NCI-H2107 (cell line): ENCODE measurements at regions not wholly inside any gene's neighbourhood (a gene's known extent, or its start where the extent isn't known, plus 50 kb on each side); places are given as distances from the start of the nearest gene placed in this dataset.
"Not testable (repeated sequence)": the region's sequence is repeated elsewhere in the genome, so short reads cannot be mapped to it uniquely, and the experiment has no call there.

Source experiments
- DNase-seq: peaks from one replicate; lab custom pipeline; 2025; lab: John Stamatoyannopoulos, UW

GRCh38 chr2:192542148-192543066 is 347.7 kb upstream of the TMEFF2 start:
- not testable (repeated sequence) for DNase-seq

GRCh38 chr2:192539306-192539705 is 344.6 kb upstream of the TMEFF2 start:
- no peak for DNase-seq

- no peak for DNase-seq
Measured at GRCh38 chr2:192536922-192537624, 342.3 kb upstream of the TMEFF2 start.

GRCh38 chr2:192535956-192536921 is 341.5 kb upstream of the TMEFF2 start:
- DNase-seq, result no peak

GRCh38 chr2:192534072-192534471 is 339.3 kb upstream of the TMEFF2 start:
- no peak for DNase-seq

- not testable (repeated sequence) for DNase-seq
Measured at GRCh38 chr2:192524642-192525251, 330.0 kb upstream of the TMEFF2 start.

- DNase-seq, result not testable (repeated sequence)
Measured at GRCh38 chr2:192524214-192524613, 329.5 kb upstream of the TMEFF2 start.

- no peak for DNase-seq
Measured at GRCh38 chr2:192515937-192516336, 321.2 kb upstream of the TMEFF2 start.

GRCh38 chr2:192513575-192513974 is 318.8 kb upstream of the TMEFF2 start:
- DNase-seq, result no peak

GRCh38 chr2:192507836-192508450 is 313.2 kb upstream of the TMEFF2 start:
- not testable (repeated sequence) for DNase-seq

- no peak for DNase-seq
Measured at GRCh38 chr2:192500550-192501200, 305.9 kb upstream of the TMEFF2 start.

GRCh38 chr2:192499476-192499875 is 304.7 kb upstream of the TMEFF2 start:
- DNase-seq, result no peak

GRCh38 chr2:192498747-192499146 is 304.0 kb upstream of the TMEFF2 start:
- DNase-seq, result no peak

GRCh38 chr2:192488158-192488557 is 293.4 kb upstream of the TMEFF2 start:
- not testable (repeated sequence) for DNase-seq

GRCh38 chr2:192487636-192488035 is 292.9 kb upstream of the TMEFF2 start:
- no peak for DNase-seq

GRCh38 chr2:192484903-192485302 is 290.2 kb upstream of the TMEFF2 start:
- no peak for DNase-seq

GRCh38 chr2:192480984-192481383 is 286.3 kb upstream of the TMEFF2 start:
- DNase-seq, result no peak

- no peak for DNase-seq
Measured at GRCh38 chr2:192473331-192473730, 278.6 kb upstream of the TMEFF2 start.

- no peak for DNase-seq
Measured at GRCh38 chr2:192471982-192472381, 277.2 kb upstream of the TMEFF2 start.

- DNase-seq, result no peak
Measured at GRCh38 chr2:192469612-192470011, 274.9 kb upstream of the TMEFF2 start.
